WTC11 (cell line): ENCODE measurements at regions not wholly inside any gene's neighbourhood (a gene's known extent, or its start where the extent isn't known, plus 50 kb on each side); places are given as distances from the start of the nearest gene placed in this dataset.

ENCODE experiments used
- ATAC-seq: fragments of 200-7000 bp; cut with Tn5 transposase; 2 replicates; pipeline ENCODE4 v1.10.0; 2021; ENCODE audit warnings: mild to moderate bottlenecking, moderate library complexity
- CTCF ChIA-PET: fragments of 300-600 bp; sonication (Branson Sonifier 250); formaldehyde crosslinking; loops from one replicate; lab custom pipeline; 2021; ENCODE audit warnings: antibody characterized with exemption; lab: Charles Lee
- POLR2A ChIA-PET: fragments of 350-600 bp; sonication (Branson Sonifier 250); formaldehyde crosslinking; loops from one replicate; lab custom pipeline; 2021; ENCODE audit warnings: antibody characterized with exemption; lab: Charles Lee
- DNase-seq: peaks from one replicate; pipeline ENCODE4 v3.0.0; 2021; ENCODE audit warnings: low spot score
- H3K27ac Mint-ChIP-seq: 2 replicates; pipeline ENCODE4 v1.8.0; 2021; ENCODE audit warnings: mixed read lengths
- H3K27me3 Mint-ChIP-seq: 2 replicates; pipeline ENCODE4 v1.8.0; 2021; ENCODE audit warnings: low read depth, mild to moderate bottlenecking, moderate library complexity, mixed read lengths
- H3K36me3 Mint-ChIP-seq: 2 replicates; pipeline ENCODE4 v1.8.0; 2021; ENCODE audit warnings: mixed read lengths
- H3K4me1 Mint-ChIP-seq: 2 replicates; pipeline ENCODE4 v1.8.0; 2022; ENCODE audit warnings: mixed read lengths
- H3K4me3 Mint-ChIP-seq: 2 replicates; pipeline ENCODE4 v1.8.0; 2021; ENCODE audit warnings: mild to moderate bottlenecking, moderate library complexity, mixed read lengths
- H3K9me3 Mint-ChIP-seq: 2 replicates; pipeline ENCODE4 v1.8.0; 2021; ENCODE audit warnings: mixed read lengths
- ARID4B ChIP-seq: sonication (generic); formaldehyde crosslinking; IDR thresholded peaks from 2 replicates; pipeline ENCODE4 v1.8.0; 2023; ENCODE audit warnings: missing genetic modification reagents, mild to moderate bottlenecking, borderline replicate concordance
- ATF1 ChIP-seq: sonication (generic); formaldehyde crosslinking; IDR thresholded peaks from 2 replicates; pipeline ENCODE4 v1.8.1; 2023; ENCODE audit warnings: mild to moderate bottlenecking, moderate library complexity, missing genetic modification reagents
- ATF3 ChIP-seq: sonication (generic); formaldehyde crosslinking; conservative IDR thresholded peaks from 2 replicates; pipeline ENCODE4 v1.8.1; 2022; ENCODE audit warnings: mild to moderate bottlenecking, missing genetic modification reagents
- CBFB ChIP-seq: sonication (generic); formaldehyde crosslinking; IDR thresholded peaks from 2 replicates; pipeline ENCODE4 v1.8.1; 2022; ENCODE audit warnings: mild to moderate bottlenecking, low read depth, missing genetic modification reagents
- E2F4 ChIP-seq: sonication (generic); formaldehyde crosslinking; IDR thresholded peaks from 2 replicates; pipeline ENCODE4 v1.8.1; 2022; ENCODE audit warnings: low read depth, mild to moderate bottlenecking, moderate library complexity, missing genetic modification reagents, borderline replicate concordance
- IRF2 ChIP-seq: sonication (generic); formaldehyde crosslinking; IDR thresholded peaks from 2 replicates; pipeline ENCODE4 v1.8.0; 2022; ENCODE audit warnings: low read depth, missing genetic modification reagents, borderline replicate concordance
- KAT7 ChIP-seq: sonication (generic); formaldehyde crosslinking; IDR thresholded peaks from 2 replicates; pipeline ENCODE4 v1.8.1; 2023; ENCODE audit warnings: missing genetic modification reagents, mild to moderate bottlenecking, borderline replicate concordance
- NR2C2 ChIP-seq: sonication (generic); formaldehyde crosslinking; IDR thresholded peaks from 2 replicates; pipeline ENCODE4 v1.8.0; 2022; ENCODE audit warnings: mild to moderate bottlenecking, missing genetic modification reagents
- PRDM15 ChIP-seq: sonication (generic); formaldehyde crosslinking; IDR thresholded peaks from 2 replicates; pipeline ENCODE4 v1.8.0; 2022; ENCODE audit warnings: missing genetic modification reagents
- SMAD4 ChIP-seq: sonication (generic); formaldehyde crosslinking; IDR thresholded peaks from 2 replicates; pipeline ENCODE4 v1.8.0; 2022; ENCODE audit warnings: mild to moderate bottlenecking, missing genetic modification reagents
- ZBTB43 ChIP-seq: sonication (generic); formaldehyde crosslinking; IDR thresholded peaks from 2 replicates; pipeline ENCODE4 v1.8.1; 2023; ENCODE audit warnings: mild to moderate bottlenecking, missing genetic modification reagents
- ZNF281 ChIP-seq: sonication (generic); formaldehyde crosslinking; IDR thresholded peaks from 2 replicates; pipeline ENCODE4 v1.8.0; 2023; ENCODE audit warnings: mild to moderate bottlenecking, missing genetic modification reagents
- ZNF416 ChIP-seq: fragments of 250-450 bp; sonication (Bioruptor Pico); IDR thresholded peaks from 2 replicates; pipeline ENCODE4 v1.9.0; 2021; ENCODE audit warnings: mild to moderate bottlenecking, inconsistent platforms
- ZNF512 ChIP-seq: sonication (generic); formaldehyde crosslinking; IDR thresholded peaks from 2 replicates; pipeline ENCODE4 v1.8.1; 2022; ENCODE audit warnings: missing genetic modification reagents, borderline replicate concordance

GRCh38 chr4:162456106-162456505 is 292.3 kb upstream of the FSTL5 start:
- H3K27me3 Mint-ChIP-seq = no peaks in the 10 kb centered on the region
- peaks cover 6% of the 10 kb centered on the region for H3K9me3 Mint-ChIP-seq
- CTCF ChIA-PET = no interaction called here
- H3K4me3 Mint-ChIP-seq = no peak overlapping the region
- DNase-seq = no peak
- no peak overlapping the region for H3K27ac Mint-ChIP-seq
- POLR2A ChIA-PET = interaction anchor here (0.6 kb wide), 1 partner anchor 877 kb away, joined by 3 read pairs; no protein-coding TSS in a partner anchor
- no peaks in the 10 kb centered on the region for H3K4me1 Mint-ChIP-seq
- ATAC-seq = no peak
- TF ChIP-seq PRDM15 (CRISPR knock-in tag) (no peak), KAT7 (CRISPR knock-in tag) (no peak), ZNF281 (CRISPR knock-in tag) (no peak), IRF2 (CRISPR knock-in tag) (no peak), SMAD4 (CRISPR knock-in tag) (no peak), ZBTB43 (CRISPR knock-in tag) (no peak), E2F4 (CRISPR knock-in tag) (no peak)
- TF ChIP-seq, all 79 proteins: peak for 0
- no peaks in the 10 kb centered on the region for H3K36me3 Mint-ChIP-seq

- ChIA-PET POLR2A (no interaction called here), CTCF (no interaction called here)
- Mint-ChIP-seq H3K27ac (no peak overlapping the region), H3K4me3 (no peak overlapping the region), H3K27me3 (no peaks in the 10 kb centered on the region), H3K9me3 (no peaks in the 10 kb centered on the region), H3K36me3 (no peaks in the 10 kb centered on the region), H3K4me1 (0 out of 2 replicates have a peak, but pooled peaks cover 4% of the 10 kb centered on the region)
- ATAC-seq (no peak), DNase-seq (no peak)
- TF ChIP-seq ZBTB43 (CRISPR knock-in tag) (no peak), ARID4B (CRISPR knock-in tag) (no peak), ZNF416 (no peak), ATF1 (no peak), E2F4 (CRISPR knock-in tag) (no peak), IRF2 (CRISPR knock-in tag) (no peak), ZNF512 (CRISPR knock-in tag) (no peak), NR2C2 (CRISPR knock-in tag) (no peak), ATF3 (no peak), CBFB (CRISPR knock-in tag) (no peak)
These were observed 286.8 kb upstream of the FSTL5 start for GRCh38 chr4:162450531-162451035.
